RWPE2 (cell line): ENCODE measurements at regions not wholly inside any gene's neighbourhood (a gene's known extent, or its start where the extent isn't known, plus 50 kb on each side); places are given as distances from the start of the nearest gene placed in this dataset.

Source experiments
- ATAC-seq: fragments of 200-7000 bp; cut with Tn5 transposase; 3 replicates; pipeline ENCODE4 v1.9.1; 2021; ENCODE audit warnings: low read depth
- DNase-seq: peaks from one replicate; pipeline ENCODE4 v3.0.0-alpha.2; 2020; ENCODE audit warnings: low spot score
- H3K27ac ChIP-seq: fragments of 450-650 bp; 2 replicates; pipeline ENCODE4 v1.5.1; 2017; ENCODE audit warnings: mild to moderate bottlenecking; ENCODE audit not compliant: poor library complexity, severe bottlenecking
- H3K27me3 ChIP-seq: fragments of 250-450 bp; sonication (Bioruptor Pico); 2 replicates; pipeline ENCODE4 v1.5.1; 2021; ENCODE audit warnings: mild to moderate bottlenecking, moderate library complexity; ENCODE audit not compliant: insufficient read depth, poor library complexity, severe bottlenecking
- H3K36me3 ChIP-seq: fragments of 250-450 bp; sonication (Bioruptor Pico); 2 replicates; pipeline ENCODE4 v1.5.1; 2020; ENCODE audit warnings: low read depth, mild to moderate bottlenecking, moderate library complexity
- H3K4me1 ChIP-seq: fragments of 250-450 bp; sonication (Bioruptor Pico); 2 replicates; pipeline ENCODE4 v1.5.1; 2021; ENCODE audit warnings: mild to moderate bottlenecking, moderate library complexity; ENCODE audit not compliant: insufficient read depth, poor library complexity, severe bottlenecking
- H3K4me3 ChIP-seq: fragments of 250-450 bp; sonication (Bioruptor Pico); 2 replicates; pipeline ENCODE4 v1.5.1; 2021; ENCODE audit warnings: mild to moderate bottlenecking, moderate library complexity; ENCODE audit not compliant: severe bottlenecking
- H3K9me3 ChIP-seq: fragments of 250-450 bp; sonication (Bioruptor Pico); 2 replicates; pipeline ENCODE4 v1.5.1; 2021; ENCODE audit warnings: mild to moderate bottlenecking, moderate library complexity; ENCODE audit not compliant: severe bottlenecking
- CTCF ChIP-seq: fragments of 450-650 bp; IDR thresholded peaks from one replicate; pipeline ENCODE4 v1.5.1; 2017; ENCODE audit warnings: mild to moderate bottlenecking, moderate library complexity; ENCODE audit not compliant: poor library complexity, severe bottlenecking

DNA sequence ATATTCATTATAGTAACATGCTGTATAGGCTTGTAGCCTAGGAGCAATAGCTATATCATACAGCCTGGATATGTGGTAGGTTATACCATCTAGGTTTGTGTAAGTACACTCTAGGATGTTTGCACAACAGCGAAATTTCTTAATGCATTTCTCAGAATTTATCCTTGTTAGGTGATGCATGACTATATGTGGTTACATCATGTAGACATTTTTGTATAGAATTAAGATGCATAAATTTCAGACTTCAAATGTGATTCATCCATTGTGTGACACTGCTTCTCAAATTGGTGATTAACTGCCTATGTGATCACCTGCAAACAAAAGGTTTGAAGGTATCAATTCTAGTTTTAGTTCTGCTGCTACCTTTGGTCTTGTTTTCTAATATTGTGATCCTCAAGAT lies 1787.0 kb upstream of the PIK3C3 start:
- Histone ChIP-seq H3K4me1 (no peaks in the 10 kb centered on the region), H3K36me3 (no peaks in the 10 kb centered on the region), H3K9me3 (no peaks in the 10 kb centered on the region), H3K27ac (no peak overlapping the region), H3K27me3 (no peaks in the 10 kb centered on the region), H3K4me3 (no peak overlapping the region)
- no peak for DNase-seq
- no peak for TF ChIP-seq CTCF
- no peak for ATAC-seq

GRCh38 chr18:40163254-40163653 lies 1791.8 kb upstream of the PIK3C3 start:
- Histone ChIP-seq H3K9me3 (no peaks in the 10 kb centered on the region), H3K27ac (no peak overlapping the region), H3K4me1 (peaks cover 5% of the 10 kb centered on the region), H3K27me3 (no peaks in the 10 kb centered on the region), H3K36me3 (no peaks in the 10 kb centered on the region), H3K4me3 (no peak overlapping the region)
- DNase-seq, result no peak
- no peak for ATAC-seq
- no peak for TF ChIP-seq CTCF

DNA sequence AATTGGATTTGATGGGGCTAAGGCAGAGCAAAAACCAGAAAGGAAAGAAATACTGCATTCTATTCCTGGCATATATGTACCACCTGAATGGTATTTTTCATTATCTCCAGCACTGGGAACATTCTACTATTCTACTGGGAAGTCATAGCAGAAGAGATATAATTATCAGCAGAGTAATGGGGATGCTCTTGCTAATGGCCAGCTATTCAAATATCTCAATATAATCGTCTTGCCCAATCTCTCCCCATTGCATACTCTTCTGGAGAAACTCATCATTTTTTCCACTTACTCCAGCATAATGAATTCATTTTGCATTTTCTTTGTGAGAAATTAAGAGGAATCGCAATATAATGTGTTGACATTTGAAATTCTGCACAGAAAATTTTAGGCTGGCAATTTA lies 1794.7 kb upstream of the PIK3C3 start:
- no peaks in the 10 kb centered on the region for H3K36me3 ChIP-seq

DNA sequence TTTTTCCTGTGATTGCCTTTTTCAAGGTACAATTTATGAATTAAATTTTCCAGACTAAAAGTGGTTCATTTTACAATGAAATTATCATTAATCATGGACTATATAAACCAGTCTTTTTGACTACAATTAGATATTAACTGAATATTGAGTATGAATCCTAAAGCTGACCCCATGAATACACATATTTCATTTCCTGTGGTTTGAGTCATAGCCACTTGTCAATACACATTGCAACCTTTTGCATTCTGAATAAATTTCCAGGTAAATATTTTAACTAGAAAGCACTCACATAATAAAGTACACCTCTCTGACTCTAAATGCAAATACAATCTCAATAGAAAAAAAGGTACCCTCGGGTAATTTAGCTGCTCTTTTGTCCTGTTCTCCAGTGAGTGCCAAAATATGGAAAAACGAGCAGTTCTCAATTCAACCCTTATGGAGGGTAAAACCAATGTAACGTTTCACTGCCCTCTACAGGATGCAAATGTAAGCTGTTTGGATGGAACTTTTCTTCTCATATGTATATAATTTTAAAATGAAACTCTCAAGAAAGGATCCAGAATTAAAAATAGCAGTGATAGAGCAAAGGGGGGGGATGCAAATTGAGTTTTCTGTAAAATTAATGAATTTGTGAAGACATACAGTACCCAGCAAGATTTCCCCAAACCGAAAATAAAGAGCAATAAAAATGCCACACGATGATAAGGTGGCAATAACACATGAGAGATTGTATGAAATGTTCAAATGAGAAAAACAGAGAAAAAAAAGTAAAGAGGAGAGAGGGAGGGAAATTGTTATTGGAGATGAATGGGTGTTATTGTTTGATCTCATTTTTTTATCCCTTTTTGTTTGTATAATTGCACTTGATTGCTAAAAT lies 1795.7 kb upstream of the PIK3C3 start:
- no peak overlapping the region for H3K27ac ChIP-seq
- H3K36me3 ChIP-seq, result no peaks in the 10 kb centered on the region
- DNase-seq (no peak), ATAC-seq (peak; percentile 78)
- no peaks in the 10 kb centered on the region for H3K27me3 ChIP-seq
- no peaks in the 10 kb centered on the region for H3K9me3 ChIP-seq
- H3K4me1 ChIP-seq, result peaks cover 5% of the 10 kb centered on the region
- H3K4me3 ChIP-seq, result no peak overlapping the region
- TF ChIP-seq CTCF, result peak; percentile 89

More for the DNA sequence above, 1794.7 kb upstream of the PIK3C3 start:
- DNase-seq, result no peak
- ATAC-seq, result no peak
- Histone ChIP-seq H3K27ac (no peak overlapping the region), H3K4me3 (no peak overlapping the region), H3K27me3 (no peaks in the 10 kb centered on the region), H3K4me1 (peaks cover 5% of the 10 kb centered on the region), H3K9me3 (no peaks in the 10 kb centered on the region)
- no peak for TF ChIP-seq CTCF

GRCh38 chr18:40157120-40157519 lies 1797.9 kb upstream of the PIK3C3 start:
- ATAC-seq (no peak), DNase-seq (no peak)
- Histone ChIP-seq H3K4me3 (no peak overlapping the region), H3K27ac (no peak overlapping the region), H3K27me3 (no peaks in the 10 kb centered on the region), H3K36me3 (no peaks in the 10 kb centered on the region), H3K4me1 (peaks cover 5% of the 10 kb centered on the region), H3K9me3 (no peaks in the 10 kb centered on the region)
- TF ChIP-seq CTCF, result no peak
